WTC11 (cell line): ENCODE measurements at regions not wholly inside any gene's neighbourhood (a gene's known extent, or its start where the extent isn't known, plus 50 kb on each side); places are given as distances from the start of the nearest gene placed in this dataset.

Experiments
- CBFB ChIP-seq: sonication (generic); formaldehyde crosslinking; IDR thresholded peaks from 2 replicates; pipeline ENCODE4 v1.8.1; 2022; ENCODE audit warnings: mild to moderate bottlenecking, low read depth, missing genetic modification reagents
- NR3C1 ChIP-seq: sonication (generic); formaldehyde crosslinking; conservative IDR thresholded peaks from 2 replicates; pipeline ENCODE4 v1.8.1; 2023; ENCODE audit warnings: low read depth, mild to moderate bottlenecking, missing genetic modification reagents
- SP1 ChIP-seq: sonication (generic); formaldehyde crosslinking; conservative IDR thresholded peaks from 2 replicates; pipeline ENCODE4 v1.8.1; 2022; ENCODE audit warnings: missing genetic modification reagents
- ZNF121 ChIP-seq: sonication (generic); formaldehyde crosslinking; IDR thresholded peaks from 2 replicates; pipeline ENCODE4 v1.8.0; 2023; ENCODE audit warnings: missing genetic modification reagents
- ZNF232 ChIP-seq: sonication (generic); formaldehyde crosslinking; IDR thresholded peaks from 2 replicates; pipeline ENCODE4 v1.8.0; 2022; ENCODE audit warnings: mild to moderate bottlenecking, missing genetic modification reagents
- TF ChIP-seq, protein P1 (sequence below): fragments of 200-600 bp; IDR thresholded peaks from 2 replicates; pipeline ENCODE4 v1.8.0; 2022; ENCODE audit warnings: antibody characterized with exemption
- TF ChIP-seq, protein P2 (sequence below): sonication (generic); formaldehyde crosslinking; IDR thresholded peaks from 2 replicates; pipeline ENCODE4 v1.8.0; 2022; ENCODE audit warnings: mild to moderate bottlenecking, missing genetic modification reagents

DNA sequence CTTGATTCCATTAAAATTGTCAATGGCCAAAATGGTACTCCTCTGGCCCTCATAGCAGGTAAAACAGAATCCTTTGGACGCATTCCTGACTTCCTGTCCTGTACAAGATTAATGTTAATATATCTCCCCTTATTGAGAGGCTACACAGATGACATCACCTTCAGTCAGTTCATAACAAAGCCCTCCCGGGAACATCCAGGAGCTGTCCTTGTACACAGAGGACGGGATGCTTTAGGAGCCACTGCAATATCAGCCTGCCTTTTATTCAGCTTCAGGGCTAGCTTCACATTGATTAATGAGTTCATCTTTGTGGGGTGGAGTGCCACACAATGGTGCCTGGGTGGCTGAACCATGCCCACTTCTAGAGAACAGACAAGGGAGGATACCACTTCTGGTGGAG is 235.1 kb downstream of the NRIP1 start:
- TF ChIP-seq CBFB (CRISPR knock-in tag) = no peak
- TF ChIP-seq ZNF232 (CRISPR knock-in tag) = no peak
- no peak for TF ChIP-seq SP1 (CRISPR knock-in tag)
- TF ChIP-seq, protein P1, sequence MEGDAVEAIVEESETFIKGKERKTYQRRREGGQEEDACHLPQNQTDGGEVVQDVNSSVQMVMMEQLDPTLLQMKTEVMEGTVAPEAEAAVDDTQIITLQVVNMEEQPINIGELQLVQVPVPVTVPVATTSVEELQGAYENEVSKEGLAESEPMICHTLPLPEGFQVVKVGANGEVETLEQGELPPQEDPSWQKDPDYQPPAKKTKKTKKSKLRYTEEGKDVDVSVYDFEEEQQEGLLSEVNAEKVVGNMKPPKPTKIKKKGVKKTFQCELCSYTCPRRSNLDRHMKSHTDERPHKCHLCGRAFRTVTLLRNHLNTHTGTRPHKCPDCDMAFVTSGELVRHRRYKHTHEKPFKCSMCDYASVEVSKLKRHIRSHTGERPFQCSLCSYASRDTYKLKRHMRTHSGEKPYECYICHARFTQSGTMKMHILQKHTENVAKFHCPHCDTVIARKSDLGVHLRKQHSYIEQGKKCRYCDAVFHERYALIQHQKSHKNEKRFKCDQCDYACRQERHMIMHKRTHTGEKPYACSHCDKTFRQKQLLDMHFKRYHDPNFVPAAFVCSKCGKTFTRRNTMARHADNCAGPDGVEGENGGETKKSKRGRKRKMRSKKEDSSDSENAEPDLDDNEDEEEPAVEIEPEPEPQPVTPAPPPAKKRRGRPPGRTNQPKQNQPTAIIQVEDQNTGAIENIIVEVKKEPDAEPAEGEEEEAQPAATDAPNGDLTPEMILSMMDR = no peak
- no peak for TF ChIP-seq ZNF121 (CRISPR knock-in tag)
- TF ChIP-seq, protein P2, sequence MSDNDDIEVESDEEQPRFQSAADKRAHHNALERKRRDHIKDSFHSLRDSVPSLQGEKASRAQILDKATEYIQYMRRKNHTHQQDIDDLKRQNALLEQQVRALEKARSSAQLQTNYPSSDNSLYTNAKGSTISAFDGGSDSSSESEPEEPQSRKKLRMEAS (CRISPR knock-in tag) = no peak
- no peak for TF ChIP-seq NR3C1 (CRISPR knock-in tag)
